ENCODE measurements at regions not wholly inside any gene's neighbourhood (a gene's known extent, or its start where the extent isn't known, plus 50 kb on each side); places are given as distances from the start of the nearest gene placed in this dataset.

DNA sequence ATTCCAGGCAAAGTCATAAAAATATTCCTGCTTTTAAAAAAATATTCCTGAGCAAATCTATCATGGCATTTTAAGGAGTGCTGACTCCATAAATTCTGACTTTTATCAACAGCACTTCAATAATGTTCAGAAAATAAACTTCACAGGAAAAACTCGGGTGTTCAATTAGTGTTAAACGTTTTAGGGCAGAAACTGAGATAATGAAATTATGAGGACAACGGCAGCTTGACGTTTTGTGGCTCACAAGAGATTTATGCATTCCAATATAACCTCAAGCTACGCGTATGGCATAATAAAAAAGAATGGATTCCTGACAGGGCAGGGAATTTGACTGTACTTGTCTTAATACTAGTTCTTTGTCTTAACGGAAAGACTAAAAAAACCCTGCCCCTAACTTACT lies 133.2 kb downstream of the ICOS start:
- TF ChIP-seq EZH2phosphoT487 (IDR thresholded peaks at IDR 0.05; ENCODE audit: low read depth, severe bottlenecking, unreplicated experiment) (no peak), EZH2 (IDR thresholded peaks at IDR 0.05; ENCODE audit: borderline replicate concordance) (no peak)
- TF ChIP-seq, protein P1, sequence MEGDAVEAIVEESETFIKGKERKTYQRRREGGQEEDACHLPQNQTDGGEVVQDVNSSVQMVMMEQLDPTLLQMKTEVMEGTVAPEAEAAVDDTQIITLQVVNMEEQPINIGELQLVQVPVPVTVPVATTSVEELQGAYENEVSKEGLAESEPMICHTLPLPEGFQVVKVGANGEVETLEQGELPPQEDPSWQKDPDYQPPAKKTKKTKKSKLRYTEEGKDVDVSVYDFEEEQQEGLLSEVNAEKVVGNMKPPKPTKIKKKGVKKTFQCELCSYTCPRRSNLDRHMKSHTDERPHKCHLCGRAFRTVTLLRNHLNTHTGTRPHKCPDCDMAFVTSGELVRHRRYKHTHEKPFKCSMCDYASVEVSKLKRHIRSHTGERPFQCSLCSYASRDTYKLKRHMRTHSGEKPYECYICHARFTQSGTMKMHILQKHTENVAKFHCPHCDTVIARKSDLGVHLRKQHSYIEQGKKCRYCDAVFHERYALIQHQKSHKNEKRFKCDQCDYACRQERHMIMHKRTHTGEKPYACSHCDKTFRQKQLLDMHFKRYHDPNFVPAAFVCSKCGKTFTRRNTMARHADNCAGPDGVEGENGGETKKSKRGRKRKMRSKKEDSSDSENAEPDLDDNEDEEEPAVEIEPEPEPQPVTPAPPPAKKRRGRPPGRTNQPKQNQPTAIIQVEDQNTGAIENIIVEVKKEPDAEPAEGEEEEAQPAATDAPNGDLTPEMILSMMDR (IDR thresholded peaks at IDR 0.05; ENCODE audit: poor library complexity), result no peak
